Testis (tissue), 2 donors: ENCODE measurements at regions not wholly inside any gene's neighbourhood (a gene's known extent, or its start where the extent isn't known, plus 50 kb on each side); places are given as distances from the start of the nearest gene placed in this dataset.

ENCODE experiments used
- POLR2A ChIP-seq: fragments of 450-650 bp; IDR thresholded peaks from one replicate; pipeline ENCODE4 v1.6.1; 2017; ENCODE audit warnings: antibody characterized with exemption, mild to moderate bottlenecking, moderate library complexity
- TF ChIP-seq, protein P1 (sequence below), 3 experiments: fragments of 450-650 bp in 2 of 3; fragments of 200-600 bp in 1 of 3; sonication (generic) in 1 of 3; IDR thresholded peaks; one replicate each; pipeline ENCODE4 v1.5.1; 2016 to 2019; ENCODE audit warnings: antibody characterized with exemption in 3 of 3, mild to moderate bottlenecking in 2 of 3, moderate library complexity in 1 of 3

DNA sequence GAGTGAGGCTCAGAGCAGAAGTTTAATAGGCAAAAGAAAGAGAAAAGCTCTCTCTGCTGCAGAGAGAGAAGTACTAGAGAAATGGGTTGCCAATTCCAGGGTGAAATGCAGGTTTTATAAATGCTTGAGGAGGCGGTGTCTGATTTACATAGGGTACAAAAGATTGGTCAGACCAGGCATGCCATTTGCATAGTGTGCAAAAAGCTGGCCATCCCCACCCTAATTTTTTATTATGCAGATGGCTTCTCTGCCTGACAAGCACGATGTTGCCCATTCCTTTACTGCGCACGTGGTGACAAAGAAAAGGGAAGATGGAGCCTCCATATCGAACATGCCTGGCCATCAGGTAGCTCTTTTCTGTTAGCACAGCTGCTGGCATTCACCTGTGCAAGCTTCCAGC lies 209.3 kb upstream of the PPFIA2 start:
- TF ChIP-seq, protein P1, sequence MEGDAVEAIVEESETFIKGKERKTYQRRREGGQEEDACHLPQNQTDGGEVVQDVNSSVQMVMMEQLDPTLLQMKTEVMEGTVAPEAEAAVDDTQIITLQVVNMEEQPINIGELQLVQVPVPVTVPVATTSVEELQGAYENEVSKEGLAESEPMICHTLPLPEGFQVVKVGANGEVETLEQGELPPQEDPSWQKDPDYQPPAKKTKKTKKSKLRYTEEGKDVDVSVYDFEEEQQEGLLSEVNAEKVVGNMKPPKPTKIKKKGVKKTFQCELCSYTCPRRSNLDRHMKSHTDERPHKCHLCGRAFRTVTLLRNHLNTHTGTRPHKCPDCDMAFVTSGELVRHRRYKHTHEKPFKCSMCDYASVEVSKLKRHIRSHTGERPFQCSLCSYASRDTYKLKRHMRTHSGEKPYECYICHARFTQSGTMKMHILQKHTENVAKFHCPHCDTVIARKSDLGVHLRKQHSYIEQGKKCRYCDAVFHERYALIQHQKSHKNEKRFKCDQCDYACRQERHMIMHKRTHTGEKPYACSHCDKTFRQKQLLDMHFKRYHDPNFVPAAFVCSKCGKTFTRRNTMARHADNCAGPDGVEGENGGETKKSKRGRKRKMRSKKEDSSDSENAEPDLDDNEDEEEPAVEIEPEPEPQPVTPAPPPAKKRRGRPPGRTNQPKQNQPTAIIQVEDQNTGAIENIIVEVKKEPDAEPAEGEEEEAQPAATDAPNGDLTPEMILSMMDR (IDR thresholded peaks at IDR 0.05): no peak
- no peak for TF ChIP-seq POLR2A
